Endothelial cell of hepatic sinusoid (primary cell): ENCODE measurements at regions not wholly inside any gene's neighbourhood (a gene's known extent, or its start where the extent isn't known, plus 50 kb on each side); places are given as distances from the start of the nearest gene placed in this dataset.
"Not testable (repeated sequence)": the region's sequence is repeated elsewhere in the genome, so short reads cannot be mapped to it uniquely, and the experiment has no call there.

ENCODE experiments used
- in situ Hi-C: cut with HindIII; loops from 2 replicates; pipeline ENCODE4 v1.10.0; 2017; ENCODE audit warnings: low sequenced_read_pairs

DNA sequence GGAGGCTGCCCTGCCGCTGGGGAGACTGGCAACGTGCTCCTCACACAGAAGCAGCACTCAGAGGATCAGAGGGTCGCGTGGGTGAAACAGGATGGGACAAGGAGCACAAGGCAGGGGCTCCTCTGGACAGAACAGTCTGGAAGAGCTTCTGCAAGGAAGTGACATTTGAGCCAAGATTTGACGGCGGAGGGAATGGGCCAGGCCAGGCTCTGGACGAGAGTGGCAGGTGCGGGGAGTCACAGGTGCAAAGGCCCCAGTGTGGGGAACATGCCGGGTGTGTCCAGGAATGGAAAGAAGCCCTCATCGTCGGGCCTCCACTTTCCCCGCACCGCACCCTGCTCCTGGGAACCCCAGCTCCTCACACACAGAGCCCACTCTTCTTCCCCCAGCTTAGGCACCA is 84.0 kb downstream of the RFLNA start:
- in situ Hi-C loops, result no loop called here

DNA sequence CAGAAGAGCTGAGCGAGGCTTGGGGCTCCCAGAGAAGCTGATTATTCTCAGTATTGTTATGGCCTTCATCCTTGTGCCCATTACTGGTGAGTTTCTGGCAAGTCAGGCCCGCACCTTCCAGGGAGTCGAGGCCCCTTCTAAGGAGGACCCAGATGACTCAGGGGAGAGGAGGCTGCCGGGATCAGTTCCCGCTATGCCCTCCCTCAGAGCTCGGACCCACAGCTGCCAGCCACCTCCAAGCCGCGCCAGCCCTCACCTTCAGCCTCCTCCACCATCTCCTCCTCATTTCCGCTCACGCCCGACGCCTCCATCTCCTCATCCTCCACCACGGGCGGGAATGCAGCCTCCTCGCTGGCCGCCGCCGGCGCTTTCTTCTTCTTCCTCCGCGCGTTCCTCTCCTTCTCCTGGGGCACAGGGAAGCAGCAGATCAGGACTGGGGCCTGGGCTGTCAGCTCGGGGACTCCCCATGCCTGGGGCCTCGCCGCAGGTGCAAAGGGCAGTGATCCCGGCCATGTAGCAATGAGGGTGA is 83.2 kb downstream of the RFLNA start:
- in situ Hi-C loops, result no loop called here

DNA sequence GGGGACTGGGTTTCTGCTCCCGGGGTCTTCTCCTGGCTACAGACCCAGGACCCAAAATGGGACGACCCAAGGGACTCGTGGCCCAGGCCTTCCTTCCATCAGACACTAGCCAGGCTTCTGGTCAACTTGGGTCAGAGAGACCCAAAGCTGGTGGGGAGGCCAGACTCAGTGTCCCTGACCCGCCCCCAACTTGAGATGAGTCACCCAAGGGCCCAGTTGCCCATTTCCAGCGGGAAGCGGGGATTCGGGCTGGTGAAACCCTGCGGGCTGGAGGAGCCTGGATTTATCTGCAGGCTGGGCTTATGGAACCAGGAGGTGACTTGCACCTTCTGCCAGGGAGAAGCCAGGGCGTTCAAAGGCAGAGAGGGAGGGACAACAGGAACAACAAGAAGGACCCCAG is 81.5 kb downstream of the RFLNA start:
- in situ Hi-C loops, result no loop called here

DNA sequence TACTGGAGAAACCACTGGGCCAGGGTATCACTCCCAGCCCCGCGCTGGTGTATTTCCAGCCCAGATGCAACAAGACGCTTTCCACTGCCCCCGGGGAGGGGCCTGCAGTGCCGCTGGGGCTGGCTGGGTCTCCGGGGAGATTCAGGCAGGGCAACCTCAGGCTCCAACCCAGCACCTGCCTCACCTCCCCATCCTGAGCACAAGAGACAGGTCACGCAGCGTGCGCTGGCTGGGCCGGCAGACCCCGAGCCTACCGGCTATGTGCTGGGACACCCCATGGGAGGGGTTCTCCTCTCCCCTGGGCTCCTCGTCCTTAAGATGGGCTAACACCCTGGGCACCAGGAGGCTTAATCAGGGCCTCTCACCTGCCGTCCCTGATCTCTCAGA is 80.9 kb downstream of the RFLNA start:
- in situ Hi-C loops, result no loop called here

DNA sequence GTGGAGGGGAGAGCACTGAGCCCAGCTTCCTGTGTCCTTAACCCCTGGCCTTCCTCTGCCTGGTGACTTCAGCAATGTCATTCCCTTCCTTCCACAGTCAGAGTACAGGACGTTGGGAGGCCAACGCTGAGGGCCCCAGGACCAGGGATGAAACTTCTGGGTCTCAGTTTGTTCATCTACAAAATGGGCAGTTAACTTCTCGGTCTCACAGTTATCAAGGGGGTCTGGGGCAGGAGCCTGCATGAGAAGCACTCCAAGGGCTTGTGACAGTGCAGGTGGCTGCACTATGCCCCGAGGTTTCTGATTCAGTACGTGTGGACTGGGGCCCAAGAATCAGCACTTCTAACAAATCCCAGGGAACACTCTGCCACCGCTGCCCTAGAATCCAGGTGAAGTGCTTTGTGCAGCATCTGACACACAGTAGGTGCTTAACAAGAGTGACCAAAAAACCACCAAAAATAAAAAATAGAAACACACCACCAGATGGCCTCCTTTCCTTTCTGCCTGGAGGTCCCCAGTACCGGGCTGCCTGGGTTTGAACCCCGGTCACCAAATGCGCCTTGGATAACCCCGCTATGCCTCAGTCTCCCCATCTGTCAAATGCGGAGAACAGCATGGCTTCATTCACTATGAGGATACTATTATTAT is 80.4 kb downstream of the RFLNA start:
- in situ Hi-C loops, result no loop called here

DNA sequence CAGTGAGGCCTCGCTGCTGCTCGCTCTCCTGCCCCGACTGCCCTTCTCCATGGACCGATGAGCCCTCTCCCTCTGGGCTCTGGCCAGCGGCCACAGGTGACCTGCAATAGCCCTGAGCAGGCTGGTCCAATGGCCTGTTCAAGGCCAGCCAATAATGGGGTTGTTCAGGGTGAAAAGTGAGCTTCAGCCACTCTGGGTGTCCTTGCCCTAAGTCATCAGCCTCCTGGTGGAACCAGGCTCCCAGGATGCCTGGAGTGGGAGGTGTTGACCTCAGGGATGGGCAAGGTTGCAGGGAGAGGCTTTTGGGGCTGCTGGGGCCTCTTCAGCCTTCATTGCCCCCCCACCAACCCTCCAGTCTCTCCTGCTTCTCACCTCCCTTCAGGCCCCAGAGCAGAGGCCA is 79.7 kb downstream of the RFLNA start:
- in situ Hi-C loops, result no loop called here

DNA sequence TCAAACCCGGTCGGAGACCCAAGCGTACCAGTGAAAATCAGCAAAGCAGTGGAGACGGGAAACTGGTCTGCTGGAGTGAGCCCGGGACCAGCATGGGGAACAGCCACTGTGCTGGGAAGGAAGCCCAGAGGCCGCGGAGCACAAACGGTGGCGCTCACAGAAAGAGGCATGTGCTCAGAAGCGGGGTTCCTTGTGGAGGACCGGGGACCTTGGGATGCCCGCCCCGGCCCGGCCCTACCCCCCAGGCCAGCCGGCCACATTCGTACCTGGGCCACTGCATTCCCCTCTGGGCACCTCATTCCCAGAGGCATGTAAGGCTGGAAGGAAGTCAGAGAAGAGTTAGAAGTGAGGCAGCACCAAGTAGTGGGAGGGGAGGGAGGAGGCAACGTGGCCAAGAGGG is 79.3 kb downstream of the RFLNA start:
- in situ Hi-C loops, result no loop called here

DNA sequence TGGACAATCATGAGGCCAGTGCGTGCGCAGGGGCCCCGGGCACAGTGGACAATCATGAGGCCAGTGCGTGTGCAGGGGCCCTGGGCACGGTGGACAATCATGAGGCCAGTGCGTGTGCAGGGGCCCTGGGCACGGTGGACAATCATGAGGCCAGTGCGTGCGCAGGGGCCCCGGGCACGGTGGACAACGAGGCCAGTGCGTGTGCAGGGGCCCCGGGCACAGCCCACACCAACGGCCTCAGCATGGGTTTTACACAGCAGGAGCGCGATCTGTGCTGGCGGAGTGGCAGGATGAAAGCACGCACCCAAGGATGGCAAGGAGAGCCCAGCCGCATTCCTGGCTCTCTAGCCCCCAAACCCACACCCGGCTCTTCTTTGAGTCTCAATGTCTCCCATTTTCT is 78.8 kb downstream of the RFLNA start:
- in situ Hi-C loops, result not testable (repeated sequence)

DNA sequence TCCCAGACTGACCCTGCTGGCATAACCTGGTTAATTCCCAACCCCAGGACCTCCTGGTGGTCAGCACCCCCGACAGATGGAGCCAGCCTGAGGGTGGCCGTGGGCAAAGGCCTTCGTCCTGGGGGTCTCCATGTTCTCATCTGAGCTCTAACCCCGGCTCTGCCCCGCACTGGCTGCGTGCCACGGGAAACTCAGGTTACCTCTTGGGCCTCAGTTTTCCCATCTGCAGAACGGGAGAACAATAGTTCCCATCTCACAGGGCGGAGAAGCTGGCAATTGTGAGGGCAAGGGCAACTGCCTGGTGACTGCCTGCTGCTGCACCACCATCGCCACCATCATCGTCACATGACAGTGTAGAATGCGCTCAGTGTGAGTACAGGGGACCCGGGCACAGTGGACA is 77.9 kb downstream of the RFLNA start:
- in situ Hi-C loops, result no loop called here

GRCh38 chr12:124371970-124372555 is 77.2 kb downstream of the RFLNA start:
- in situ Hi-C loops, result no loop called here

- in situ Hi-C loops, result no loop called here
Measured at GRCh38 chr12:124371366-124371765, 76.5 kb downstream of the RFLNA start.

DNA sequence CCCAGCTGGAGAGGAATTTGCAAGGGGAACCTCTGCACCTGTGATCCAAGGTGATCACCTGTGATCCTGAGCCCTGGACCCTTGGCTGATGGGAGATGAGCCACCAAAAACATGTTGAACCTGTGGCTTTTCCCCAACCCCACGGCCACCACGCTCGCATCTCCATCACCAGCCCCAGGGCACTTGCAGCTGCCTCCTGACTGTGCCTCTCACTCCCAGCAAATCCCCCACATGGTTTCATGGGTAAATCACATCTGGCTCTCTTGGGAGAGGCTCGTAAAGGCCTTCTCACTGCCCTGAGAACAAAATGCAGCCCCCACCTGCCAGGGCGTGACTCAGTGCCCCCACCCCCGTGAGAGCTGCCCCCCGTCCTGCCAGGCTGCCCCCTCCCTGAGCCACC is 76.0 kb downstream of the RFLNA start:
- in situ Hi-C loops, result no loop called here

- in situ Hi-C loops, result no loop called here
Measured at GRCh38 chr12:124370384-124370783, 75.5 kb downstream of the RFLNA start.

- in situ Hi-C loops, result loop anchor here (5.0 kb wide), 1 partner anchor 42 kb away; no protein-coding TSS in a partner anchor
Measured at GRCh38 chr12:124369827-124370378, 75.0 kb downstream of the RFLNA start.

DNA sequence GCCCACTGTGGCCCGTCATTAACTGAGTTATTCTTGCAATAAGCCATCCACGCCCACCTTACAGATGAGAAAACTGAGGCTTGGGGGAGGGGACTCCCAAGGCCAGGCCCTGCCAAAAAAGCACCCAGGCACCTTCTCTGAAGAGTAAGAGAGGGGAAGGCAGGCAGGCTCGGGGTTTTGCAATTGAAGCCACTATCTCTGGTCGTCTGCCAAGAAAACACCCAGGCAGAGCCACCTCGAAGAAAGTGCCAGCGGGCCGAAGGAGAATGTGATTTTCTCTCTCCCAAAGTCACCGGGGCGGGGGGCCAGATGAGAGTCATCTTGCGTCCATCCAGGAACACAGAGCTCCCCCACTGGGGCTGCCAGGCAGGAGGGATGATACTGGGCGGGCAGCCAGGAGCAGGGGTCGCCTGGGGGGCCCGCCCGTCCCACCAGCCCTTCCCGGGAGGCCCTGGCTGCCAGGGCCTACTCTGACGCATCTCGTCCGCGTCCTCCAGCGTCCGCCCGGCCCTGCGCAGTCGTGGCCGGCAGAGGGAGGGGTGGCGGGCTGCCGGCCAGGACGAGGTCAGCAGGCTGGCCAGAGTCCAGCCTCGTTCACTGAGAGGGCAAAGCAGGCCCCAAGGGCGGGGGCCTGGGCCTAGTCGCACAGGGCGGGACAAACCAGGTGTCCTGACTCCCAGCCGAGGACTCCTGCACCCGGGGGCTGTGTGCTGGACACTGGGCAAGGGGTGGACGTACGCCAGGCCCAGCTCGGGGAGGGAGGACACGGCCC is 74.3 kb downstream of the RFLNA start:
- in situ Hi-C loops, result loop anchor here (5.0 kb wide), 1 partner anchor 43 kb away; no protein-coding TSS in a partner anchor

DNA sequence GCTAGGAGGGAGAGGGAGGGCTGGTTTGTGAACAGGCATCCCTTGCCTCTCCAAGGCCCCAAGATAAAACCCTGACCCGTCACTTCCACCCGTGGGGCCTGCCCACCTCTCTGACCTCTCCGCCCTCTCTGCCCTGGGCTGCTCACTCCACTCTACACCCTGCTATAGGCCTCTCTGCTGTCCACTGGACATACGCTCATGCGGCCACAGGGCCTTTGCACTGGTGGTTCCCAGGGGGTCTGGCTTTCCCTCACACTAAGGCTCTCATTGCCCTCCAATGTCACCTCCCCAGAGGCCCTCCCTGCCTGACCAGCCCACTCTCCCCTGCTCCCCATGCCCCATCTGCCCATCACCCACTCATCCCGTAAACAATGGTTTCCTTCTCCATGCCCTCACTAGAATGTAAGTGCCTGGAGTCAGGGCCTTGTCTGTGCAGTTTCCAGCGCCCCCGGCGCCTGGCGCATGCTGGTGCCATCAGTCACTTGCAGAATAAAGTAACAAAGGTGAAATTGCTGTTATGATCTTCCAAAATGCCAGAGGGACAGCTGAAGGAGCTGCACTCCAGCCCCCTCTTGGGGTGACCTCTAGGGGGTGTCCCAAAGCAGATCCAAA is 73.6 kb downstream of the RFLNA start:
- in situ Hi-C loops, result loop anchor here (5.0 kb wide), 1 partner anchor 44 kb away; no protein-coding TSS in a partner anchor

DNA sequence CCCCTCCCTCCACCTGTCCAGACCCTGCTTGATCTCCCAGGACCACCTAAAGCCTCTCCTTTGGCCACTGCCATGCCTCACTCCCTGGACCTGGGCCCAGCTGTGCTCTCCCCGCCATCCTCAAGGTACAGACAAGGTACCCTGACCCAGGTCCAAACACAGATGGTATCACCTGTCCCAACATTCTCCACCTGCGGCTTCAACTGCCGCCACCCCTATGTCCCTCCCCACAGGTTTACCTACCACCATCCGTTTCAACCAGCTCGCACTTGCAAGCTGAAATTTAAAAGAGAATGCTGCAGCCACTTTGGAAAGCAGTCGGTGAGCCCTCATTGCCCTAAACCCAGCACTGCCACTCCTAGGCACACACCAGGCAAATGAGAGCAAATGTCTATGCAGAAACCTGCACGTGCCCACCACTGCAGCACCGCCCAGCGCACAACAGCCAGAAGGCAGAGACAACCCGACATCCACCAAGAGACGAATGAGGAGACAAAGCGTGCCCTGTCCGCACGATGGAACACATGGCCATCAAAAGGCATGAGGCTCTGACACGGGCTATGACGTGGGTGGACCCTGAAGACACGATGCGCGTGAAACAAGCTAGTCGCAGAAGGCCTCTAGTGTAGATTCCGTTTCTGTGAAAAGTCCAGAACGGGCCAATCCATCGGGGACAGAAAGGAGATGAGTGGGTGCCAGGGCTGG is 71.0 kb downstream of the RFLNA start:
- in situ Hi-C loops, result loop anchor here (5.0 kb wide), 1 partner anchor 46 kb away; no protein-coding TSS in a partner anchor
